ENCODE measurements at regions not wholly inside any gene's neighbourhood (a gene's known extent, or its start where the extent isn't known, plus 50 kb on each side); places are given as distances from the start of the nearest gene placed in this dataset.
"Not testable (repeated sequence)": the region's sequence is repeated elsewhere in the genome, so short reads cannot be mapped to it uniquely, and the experiment has no call there.

DNA sequence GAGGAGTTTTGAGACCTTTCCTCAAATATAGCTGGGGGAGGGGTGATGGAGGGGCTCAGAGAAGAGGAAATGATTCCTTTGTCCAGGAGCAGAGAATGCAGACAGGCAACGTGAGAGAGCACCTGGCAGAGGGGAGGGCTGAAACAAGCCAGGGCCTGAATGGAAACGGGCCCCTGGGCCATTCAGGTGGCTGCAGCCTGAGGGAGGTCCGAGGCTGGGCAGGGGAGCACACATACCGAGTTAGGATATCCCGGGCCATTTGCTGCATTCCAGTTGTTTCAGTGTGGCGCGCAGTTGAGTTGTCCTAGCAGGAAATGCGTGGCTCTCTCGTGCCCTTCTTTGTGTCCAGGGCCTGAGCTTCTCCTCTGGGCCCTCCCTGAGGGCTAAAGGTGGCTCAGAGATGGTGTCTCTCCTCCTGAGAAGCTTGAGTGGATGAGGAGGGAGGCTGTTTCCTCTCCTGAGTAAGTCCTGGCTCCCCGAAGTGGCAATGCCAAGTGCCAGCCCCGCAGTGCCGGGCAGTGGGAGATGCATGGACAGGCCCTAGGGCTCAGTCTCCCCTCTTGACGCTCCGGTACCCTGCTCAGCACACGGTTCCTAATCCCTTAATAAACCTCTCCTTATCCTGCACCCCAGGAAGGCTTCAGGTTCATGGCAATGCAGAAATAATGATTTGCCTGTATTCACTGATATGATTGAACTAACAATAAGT lies 85.5 kb upstream of the VRK1 start:
- TF ChIP-seq, protein P1, sequence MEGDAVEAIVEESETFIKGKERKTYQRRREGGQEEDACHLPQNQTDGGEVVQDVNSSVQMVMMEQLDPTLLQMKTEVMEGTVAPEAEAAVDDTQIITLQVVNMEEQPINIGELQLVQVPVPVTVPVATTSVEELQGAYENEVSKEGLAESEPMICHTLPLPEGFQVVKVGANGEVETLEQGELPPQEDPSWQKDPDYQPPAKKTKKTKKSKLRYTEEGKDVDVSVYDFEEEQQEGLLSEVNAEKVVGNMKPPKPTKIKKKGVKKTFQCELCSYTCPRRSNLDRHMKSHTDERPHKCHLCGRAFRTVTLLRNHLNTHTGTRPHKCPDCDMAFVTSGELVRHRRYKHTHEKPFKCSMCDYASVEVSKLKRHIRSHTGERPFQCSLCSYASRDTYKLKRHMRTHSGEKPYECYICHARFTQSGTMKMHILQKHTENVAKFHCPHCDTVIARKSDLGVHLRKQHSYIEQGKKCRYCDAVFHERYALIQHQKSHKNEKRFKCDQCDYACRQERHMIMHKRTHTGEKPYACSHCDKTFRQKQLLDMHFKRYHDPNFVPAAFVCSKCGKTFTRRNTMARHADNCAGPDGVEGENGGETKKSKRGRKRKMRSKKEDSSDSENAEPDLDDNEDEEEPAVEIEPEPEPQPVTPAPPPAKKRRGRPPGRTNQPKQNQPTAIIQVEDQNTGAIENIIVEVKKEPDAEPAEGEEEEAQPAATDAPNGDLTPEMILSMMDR (IDR thresholded peaks at IDR 0.05; ENCODE audit: insufficient read depth, low read depth, low read length): no peak
- TF ChIP-seq EZH2 (IDR thresholded peaks at IDR 0.05; ENCODE audit: insufficient read depth, low read length): no peak
- Histone ChIP-seq H3K9ac (ENCODE audit: low read length) (no peak overlapping the region), H3K9me3 (ENCODE audit: insufficient read depth, low read depth, low read length) (no peaks in the 10 kb centered on the region), H3K36me3 (ENCODE audit: insufficient read depth, low read length) (no peaks in the 10 kb centered on the region), H3K79me2 (ENCODE audit: insufficient read depth, low read length) (no peaks in the 10 kb centered on the region), H3K27ac (ENCODE audit: low read depth, low read length) (no peak overlapping the region), H3K27me3 (ENCODE audit: insufficient read depth, low read length) (no peaks in the 10 kb centered on the region), H2AFZ (ENCODE audit: low read depth, low read length) (no peak overlapping the region), H3K4me2 (ENCODE audit: low read length) (no peak overlapping the region), H3K4me3 (ENCODE audit: insufficient read depth, low read depth, low read length) (no peak overlapping the region), H4K20me1 (ENCODE audit: insufficient read depth, low read length) (no peaks in the 10 kb centered on the region), H3K4me1 (ENCODE audit: insufficient read depth, low read length) (no peaks in the 10 kb centered on the region)
- DNase-seq (ENCODE audit: low read depth) (no peak), FAIRE-seq (no peak)
- H3K4me1 Mint-ChIP-seq (ENCODE audit: low read depth, unreplicated experiment): no peaks in the 10 kb centered on the region
- H3K9me3 Mint-ChIP-seq (ENCODE audit: unreplicated experiment): no peaks in the 10 kb centered on the region
- no peaks in the 10 kb centered on the region for H3K36me3 Mint-ChIP-seq (ENCODE audit: low read depth, unreplicated experiment)
- peaks cover 23% of the 10 kb centered on the region for H3K27me3 Mint-ChIP-seq (ENCODE audit: low read depth, unreplicated experiment)
- H3K27ac Mint-ChIP-seq (ENCODE audit: unreplicated experiment): no peak overlapping the region
- H3K4me3 Mint-ChIP-seq (ENCODE audit: unreplicated experiment): no peak overlapping the region

DNA sequence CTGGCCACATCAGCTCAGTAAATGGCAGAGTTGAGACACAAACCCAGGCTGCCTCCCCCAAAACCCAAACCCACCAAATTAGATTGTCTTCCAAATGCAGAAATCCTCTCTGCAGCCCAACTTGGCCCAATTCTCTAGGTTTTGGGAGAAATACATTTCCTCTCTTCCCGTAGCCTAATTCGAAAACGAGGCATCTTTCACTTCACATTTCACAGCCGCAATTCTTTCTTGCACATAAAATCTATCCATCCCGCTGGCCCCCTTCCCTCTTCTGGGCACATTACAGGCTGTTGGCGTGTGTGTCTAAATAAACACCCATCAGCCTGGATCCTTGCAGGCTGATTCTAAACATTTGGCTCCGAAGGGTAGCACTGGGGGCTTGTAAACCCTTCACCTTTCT lies 83.8 kb upstream of the VRK1 start:
- no peak overlapping the region for H3K27ac Mint-ChIP-seq (ENCODE audit: unreplicated experiment)
- no peaks in the 10 kb centered on the region for H3K27me3 ChIP-seq (ENCODE audit: insufficient read depth, low read length)
- H3K79me2 ChIP-seq (ENCODE audit: insufficient read depth, low read length): no peaks in the 10 kb centered on the region
- no peak overlapping the region for H2AFZ ChIP-seq (ENCODE audit: low read depth, low read length)
- no peak overlapping the region for H3K4me2 ChIP-seq (ENCODE audit: low read length)
- FAIRE-seq (no peak), DNase-seq (ENCODE audit: low read depth) (no peak)
- peaks cover 23% of the 10 kb centered on the region for H3K27me3 Mint-ChIP-seq (ENCODE audit: low read depth, unreplicated experiment)
- no peaks in the 10 kb centered on the region for H3K4me1 Mint-ChIP-seq (ENCODE audit: low read depth, unreplicated experiment)
- H3K36me3 Mint-ChIP-seq (ENCODE audit: low read depth, unreplicated experiment): no peaks in the 10 kb centered on the region
- no peak overlapping the region for H3K4me3 ChIP-seq (ENCODE audit: insufficient read depth, low read depth, low read length)
- H4K20me1 ChIP-seq (ENCODE audit: insufficient read depth, low read length): no peaks in the 10 kb centered on the region
- no peaks in the 10 kb centered on the region for H3K4me1 ChIP-seq (ENCODE audit: insufficient read depth, low read length)
- no peak overlapping the region for H3K27ac ChIP-seq (ENCODE audit: low read depth, low read length)
- H3K9ac ChIP-seq (ENCODE audit: low read length): no peak overlapping the region
- no peak for TF ChIP-seq EZH2 (IDR thresholded peaks at IDR 0.05; ENCODE audit: insufficient read depth, low read length)
- TF ChIP-seq, protein P1 (IDR thresholded peaks at IDR 0.05; ENCODE audit: insufficient read depth, low read depth, low read length): no peak
- H3K9me3 ChIP-seq (ENCODE audit: insufficient read depth, low read depth, low read length): no peaks in the 10 kb centered on the region
- H3K4me3 Mint-ChIP-seq (ENCODE audit: unreplicated experiment): no peak overlapping the region
- H3K9me3 Mint-ChIP-seq (ENCODE audit: unreplicated experiment): no peaks in the 10 kb centered on the region
- no peaks in the 10 kb centered on the region for H3K36me3 ChIP-seq (ENCODE audit: insufficient read depth, low read length)

DNA sequence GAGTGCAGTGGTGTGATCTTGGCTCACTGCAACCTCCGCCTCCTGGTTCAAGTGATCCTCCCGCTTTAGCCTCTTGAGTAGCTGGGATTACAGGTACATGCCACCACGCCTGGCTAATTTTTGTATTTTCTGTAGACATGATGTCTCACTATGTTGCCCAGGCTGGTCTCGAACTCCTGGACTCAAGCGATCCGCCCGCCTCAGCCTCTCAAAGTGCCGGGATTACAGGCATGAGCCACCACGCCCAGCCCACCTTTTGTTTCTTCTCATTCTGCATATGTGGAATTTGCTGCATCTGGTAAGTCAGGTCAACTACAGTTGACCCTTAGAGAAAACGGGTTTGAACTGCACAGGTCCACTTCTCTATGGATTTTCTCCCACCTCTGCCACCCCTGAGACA lies 82.6 kb upstream of the VRK1 start:
- H3K4me3 Mint-ChIP-seq (ENCODE audit: unreplicated experiment); H4K20me1 ChIP-seq (ENCODE audit: insufficient read depth, low read length); H3K9me3 ChIP-seq (ENCODE audit: insufficient read depth, low read depth, low read length); FAIRE-seq; H3K9me3 Mint-ChIP-seq (ENCODE audit: unreplicated experiment); H3K27ac Mint-ChIP-seq (ENCODE audit: unreplicated experiment); H2AFZ ChIP-seq (ENCODE audit: low read depth, low read length); H3K36me3 Mint-ChIP-seq (ENCODE audit: low read depth, unreplicated experiment); H3K27me3 ChIP-seq (ENCODE audit: insufficient read depth, low read length); H3K4me2 ChIP-seq (ENCODE audit: low read length); H3K4me3 ChIP-seq (ENCODE audit: insufficient read depth, low read depth, low read length); H3K27ac ChIP-seq (ENCODE audit: low read depth, low read length); H3K4me1 Mint-ChIP-seq (ENCODE audit: low read depth, unreplicated experiment); DNase-seq (ENCODE audit: low read depth); H3K36me3 ChIP-seq (ENCODE audit: insufficient read depth, low read length); H3K9ac ChIP-seq (ENCODE audit: low read length); H3K79me2 ChIP-seq (ENCODE audit: insufficient read depth, low read length); H3K4me1 ChIP-seq (ENCODE audit: insufficient read depth, low read length): not testable (repeated sequence)
- peaks cover 26% of the 10 kb centered on the region for H3K27me3 Mint-ChIP-seq (ENCODE audit: low read depth, unreplicated experiment)

All from astrocyte (in vitro differentiated cells and primary cell).